Activated CD4-positive, alpha-beta T cell treated with anti-CD3 and anti-CD28 coated beads, Interleukin-2, Interleukin-4, amounts not matched to agents 100 ng/mL and 50 ng/mL, durations not matched to agents 16 hours and 8 hours (primary cell): ENCODE measurements at regions not wholly inside any gene's neighbourhood (a gene's known extent, or its start where the extent isn't known, plus 50 kb on each side); places are given as distances from the start of the nearest gene placed in this dataset.

ENCODE experiments used
- DNase-seq: peaks from one replicate; pipeline ENCODE4 v3.0.0-alpha.2; 2020; ENCODE audit warnings: low spot score

DNA sequence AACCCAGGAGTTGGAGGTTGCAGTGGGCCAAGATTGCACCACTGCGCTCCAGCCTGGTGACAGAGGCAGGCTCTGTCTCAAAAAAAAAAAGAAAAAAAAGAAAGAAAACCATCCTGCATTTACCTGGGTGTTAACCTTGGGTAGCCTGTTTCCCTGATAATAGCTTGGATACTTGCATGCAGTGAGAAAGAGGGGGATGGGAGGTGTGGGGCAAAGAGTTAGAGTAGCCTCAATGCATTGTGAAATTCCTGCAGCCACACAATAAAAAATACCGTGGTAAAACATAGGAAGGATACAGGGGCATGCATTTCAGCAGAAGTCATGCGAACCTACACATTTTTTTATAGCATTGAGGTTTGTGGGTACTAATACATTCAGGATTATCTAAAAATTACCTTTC is 76.6 kb upstream of the ZNF516 start:
- no peak for DNase-seq

GRCh38 chr18:76570856-76571255 is 75.8 kb upstream of the ZNF516 start:
- no peak for DNase-seq

GRCh38 chr18:76569644-76570419 is 74.8 kb upstream of the ZNF516 start:
- DNase-seq = no peak

GRCh38 chr18:76568731-76569130 is 73.7 kb upstream of the ZNF516 start:
- no peak for DNase-seq

DNA sequence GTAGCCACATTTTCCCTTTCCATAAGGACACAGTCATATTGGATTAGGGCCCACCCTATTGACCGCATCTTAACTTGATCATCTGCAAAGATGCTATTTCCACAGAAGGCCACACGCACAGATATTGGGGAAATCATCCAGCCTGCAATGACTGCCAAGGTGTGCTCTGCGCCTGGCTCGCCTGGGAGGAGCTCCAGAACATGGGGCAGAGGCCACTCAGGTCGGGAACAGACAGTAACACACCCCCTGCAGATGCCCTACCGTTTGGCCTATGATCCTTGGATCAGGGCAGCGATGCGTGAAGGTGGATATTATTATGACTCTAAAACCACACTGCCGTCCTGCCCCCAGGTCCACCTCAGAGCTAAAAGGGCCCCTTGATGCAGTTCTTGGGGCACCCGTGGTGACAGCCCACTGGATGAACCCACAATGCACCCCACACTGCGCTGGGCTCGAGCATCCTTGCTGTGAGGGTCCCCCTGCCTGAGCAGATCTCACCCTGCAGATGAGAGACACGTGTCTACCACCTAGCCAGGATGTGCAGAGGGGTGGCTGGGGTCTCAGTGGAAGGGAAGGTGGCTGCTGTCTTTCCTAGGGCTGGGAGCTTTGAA is 72.9 kb upstream of the ZNF516 start:
- no peak for DNase-seq

DNA sequence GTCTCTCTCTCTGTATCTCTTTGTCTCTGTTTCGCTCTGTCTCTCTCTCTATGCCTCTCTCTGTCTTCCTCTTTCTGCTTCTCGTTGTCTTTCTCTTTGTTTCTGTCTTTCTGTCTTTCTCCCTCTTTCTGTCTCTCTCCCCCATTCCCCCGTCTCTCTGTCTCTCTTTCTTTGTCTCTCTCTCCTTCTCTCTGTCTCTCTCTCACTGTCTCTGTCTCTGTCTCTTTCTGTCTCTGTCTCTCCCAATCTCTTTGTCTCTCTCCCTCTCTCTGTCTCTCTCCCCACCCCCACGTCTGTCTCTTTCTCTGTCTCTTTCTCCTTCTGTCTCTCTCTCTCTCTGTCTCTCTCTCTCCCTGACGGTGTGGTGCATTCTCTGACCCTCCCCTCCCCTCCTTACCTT is 71.9 kb upstream of the ZNF516 start:
- DNase-seq = no peak

DNA sequence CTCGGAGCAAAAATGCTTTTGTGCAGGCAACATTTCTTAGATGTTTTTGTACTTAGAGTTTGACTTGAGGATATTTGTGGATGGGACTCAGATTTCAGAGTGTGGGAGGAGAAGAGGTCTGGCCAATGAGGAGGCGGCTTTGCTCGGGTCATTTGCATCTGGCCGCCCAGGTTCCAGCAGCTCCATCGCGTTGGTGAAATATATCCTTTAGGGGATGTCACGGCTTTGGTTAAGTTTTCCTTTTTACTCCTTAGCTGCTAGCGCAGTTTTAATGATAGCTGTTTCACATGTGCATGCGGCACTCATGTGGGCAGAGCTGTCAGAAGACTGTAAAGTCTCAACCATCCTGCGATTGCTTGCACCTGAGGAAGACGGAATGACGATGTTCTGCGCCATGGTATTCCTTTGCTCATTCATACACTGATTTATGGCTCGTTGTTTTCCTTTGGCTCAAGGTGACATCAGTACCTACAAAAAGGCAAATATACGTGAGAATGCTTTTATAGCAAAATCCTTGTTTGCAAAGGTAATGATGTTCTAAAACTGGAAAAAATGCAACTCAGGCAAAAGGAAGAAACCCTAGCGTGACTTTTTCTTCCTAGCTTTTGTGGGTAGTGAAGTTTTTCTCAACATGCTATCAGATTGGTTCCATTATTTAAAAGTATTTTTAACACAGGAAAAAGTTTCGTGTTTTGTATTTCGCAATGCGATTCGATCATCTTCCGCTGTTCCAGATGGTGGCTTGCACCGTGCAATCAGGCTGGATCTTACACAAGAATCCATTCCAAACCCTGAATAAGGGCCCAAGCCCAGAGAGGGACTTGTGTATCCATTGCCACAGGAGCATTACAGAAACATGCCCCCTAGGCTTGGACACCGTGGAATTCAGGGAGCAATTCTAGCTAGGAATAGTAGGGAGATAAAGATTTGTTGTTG is 70.5 kb upstream of the ZNF516 start:
- DNase-seq = no peak

- no peak for DNase-seq
Observed at GRCh38 chr18:76564655-76565237, 69.7 kb upstream of the ZNF516 start.

- DNase-seq = no peak
Observed at GRCh38 chr18:76564117-76564516, 69.1 kb upstream of the ZNF516 start.

DNA sequence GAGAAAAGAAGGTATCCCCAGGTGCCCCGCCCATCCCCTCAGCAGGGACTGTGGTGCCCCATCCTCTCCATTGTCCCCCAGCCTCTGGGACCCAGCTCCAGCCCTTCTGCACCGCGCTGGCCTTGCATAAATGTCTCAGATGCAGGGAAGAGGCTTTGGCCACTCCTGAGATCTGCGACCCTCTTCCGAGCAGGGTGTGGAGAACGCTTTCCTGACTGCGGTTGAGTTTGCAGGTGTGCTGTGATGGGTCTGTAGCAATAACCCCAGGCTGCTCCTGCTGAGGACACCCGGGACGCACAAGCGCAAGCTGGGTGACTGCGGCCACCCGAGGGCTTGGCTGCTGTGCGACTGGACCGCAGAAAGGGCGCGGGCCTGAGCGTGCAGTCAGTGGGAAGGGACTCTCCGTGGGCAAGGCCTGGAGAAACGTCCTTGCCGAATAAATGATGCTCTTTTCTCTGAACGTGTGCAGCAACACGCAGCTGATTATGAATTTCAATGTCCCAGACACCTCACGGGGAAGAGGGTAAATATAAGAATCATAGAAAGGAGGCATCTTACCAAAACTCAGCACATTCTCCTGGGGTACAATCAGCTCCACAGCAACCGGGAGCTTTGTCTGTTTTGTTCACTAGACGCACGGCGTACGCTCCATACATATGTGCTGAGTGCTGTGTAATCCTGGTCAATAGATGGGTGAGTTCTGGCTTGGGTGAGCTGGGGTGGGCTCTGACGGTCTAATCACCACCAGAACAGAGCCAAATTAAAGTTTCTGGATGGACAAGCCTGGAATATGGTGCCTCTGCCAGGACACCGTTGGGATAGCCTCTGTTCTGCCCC is 67.5 kb upstream of the ZNF516 start:
- DNase-seq = no peak

DNA sequence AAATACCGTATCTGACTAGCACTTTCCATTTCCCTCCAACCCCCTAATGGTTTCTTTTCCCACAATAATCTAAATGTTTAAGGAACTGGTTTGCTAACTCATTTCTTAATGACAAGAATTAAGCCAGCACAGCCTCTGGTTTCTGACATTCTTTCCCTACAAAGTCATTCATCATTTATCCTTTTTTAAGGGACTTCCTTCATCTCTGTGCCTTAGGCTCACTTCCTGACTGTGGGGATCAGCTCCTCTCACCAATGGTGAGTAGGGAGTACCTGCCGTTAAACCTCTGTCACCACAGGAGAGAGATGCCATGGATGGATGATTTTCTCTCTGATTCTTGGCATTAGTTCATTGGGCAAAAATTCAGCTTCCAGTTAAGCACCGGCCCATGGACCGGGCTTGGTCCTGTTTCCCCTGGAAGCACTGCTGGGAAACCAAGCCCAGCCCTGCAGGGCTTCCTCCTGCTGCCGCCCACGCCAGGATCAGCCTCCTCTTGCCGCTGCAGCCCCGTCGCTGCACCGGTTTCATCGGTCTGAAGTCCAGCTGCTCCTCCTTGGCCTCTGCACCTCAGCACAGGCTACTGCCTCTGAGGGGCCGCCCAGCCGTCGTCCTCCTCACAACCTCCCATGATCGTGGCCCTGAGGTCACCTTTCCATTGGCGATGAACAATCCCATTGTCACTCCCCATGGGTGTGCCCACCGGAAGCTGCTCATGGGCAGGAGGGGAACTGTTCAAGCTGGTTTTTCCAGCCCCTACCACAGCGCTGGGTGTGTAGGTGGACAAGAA is 64.0 kb upstream of the ZNF516 start:
- DNase-seq = no peak

GRCh38 chr18:76557026-76557575 is 62.1 kb upstream of the ZNF516 start:
- no peak for DNase-seq

- DNase-seq = no peak
Observed at GRCh38 chr18:76554547-76555222, 59.6 kb upstream of the ZNF516 start.

DNA sequence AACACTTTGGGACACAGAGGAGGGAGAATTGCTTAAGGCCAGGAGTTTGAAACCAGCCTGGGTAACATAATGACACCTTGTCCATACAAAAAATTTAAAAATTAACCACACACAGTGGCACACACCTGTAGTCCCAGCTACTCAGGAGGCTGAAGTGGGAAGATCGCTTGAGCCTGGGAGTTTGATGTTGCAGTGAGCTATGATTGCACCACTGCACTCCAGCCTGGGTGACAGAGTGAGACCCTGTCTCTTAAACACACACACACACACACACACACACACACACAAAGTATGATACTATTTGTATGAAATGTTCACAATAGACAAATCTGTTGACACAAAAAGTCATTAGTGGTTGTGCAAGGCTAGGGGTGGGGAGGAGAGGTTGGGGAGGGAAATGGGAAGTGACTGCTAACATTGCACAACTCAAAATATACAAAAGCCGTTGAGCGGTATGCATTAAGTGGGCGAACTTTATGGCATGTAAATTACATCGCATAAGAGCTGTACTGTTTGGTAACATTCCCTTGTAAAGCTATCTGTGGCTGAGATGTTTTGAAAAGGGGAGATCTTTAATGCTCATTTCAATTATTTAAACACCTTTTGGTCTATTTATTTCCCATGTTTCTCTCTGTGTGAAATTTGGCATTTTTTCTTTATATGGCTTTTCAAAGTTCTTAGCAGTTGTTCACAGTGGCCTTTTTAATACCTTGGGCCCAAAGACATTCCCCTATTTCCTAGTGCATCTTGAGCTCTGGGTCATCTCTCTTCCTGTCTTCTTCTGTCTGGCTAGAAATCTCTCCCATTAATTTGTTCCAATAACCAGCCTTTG is 58.9 kb upstream of the ZNF516 start:
- DNase-seq = no peak

GRCh38 chr18:76548541-76548940 is 53.5 kb upstream of the ZNF516 start:
- DNase-seq = no peak

DNA sequence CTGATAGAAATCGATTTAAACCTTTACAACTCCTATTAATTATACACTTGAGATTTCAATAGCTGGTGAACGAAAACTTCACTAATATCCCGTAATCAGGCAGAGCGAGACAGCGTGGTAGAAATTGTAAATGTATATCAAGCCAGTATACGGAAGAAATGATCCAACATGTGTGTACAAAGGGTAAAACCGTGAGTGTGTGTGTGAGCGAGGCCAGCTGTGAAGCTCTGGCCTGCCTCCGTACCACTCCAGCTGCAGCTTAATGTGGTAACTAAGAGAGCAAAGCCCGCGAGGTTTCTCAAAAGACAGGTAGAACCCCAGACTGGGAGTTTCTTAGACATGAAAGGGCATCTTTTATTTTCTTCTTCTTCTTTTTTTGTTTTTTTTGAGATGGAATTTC is 52.3 kb upstream of the ZNF516 start:
- DNase-seq = no peak

- no peak for DNase-seq
Observed at GRCh38 chr18:76546436-76546835, 51.4 kb upstream of the ZNF516 start.

DNA sequence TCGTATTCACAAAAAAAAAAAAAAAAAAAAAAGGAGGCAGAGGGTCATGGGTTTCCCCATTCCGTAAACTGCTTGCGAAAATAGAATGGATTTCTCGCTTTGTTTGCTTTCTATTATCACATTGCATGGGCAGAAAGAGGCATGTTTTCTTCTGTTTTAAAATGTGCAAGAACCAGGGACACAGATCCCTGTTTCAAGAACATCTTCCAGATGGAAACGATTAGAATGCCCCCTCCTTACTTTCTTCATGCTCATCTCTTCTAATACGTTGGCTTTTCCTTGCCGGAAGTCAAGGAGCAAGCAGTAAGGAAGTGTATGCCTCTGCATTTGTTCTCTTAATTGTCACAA is 51.0 kb upstream of the ZNF516 start:
- no peak for DNase-seq
